ENCODE measurements at regions not wholly inside any gene's neighbourhood (a gene's known extent, or its start where the extent isn't known, plus 50 kb on each side); places are given as distances from the start of the nearest gene placed in this dataset.

- Histone ChIP-seq H3K4me3 (ENCODE audit: control extremely low read depth in 1 of 5, extremely low read depth in 1 of 5, insufficient read depth in 1 of 5, low read depth in 2 of 5, low read length in 4 of 5) (no peak overlapping the region), H3K79me2 (ENCODE audit: control insufficient read depth, insufficient read depth, low read length) (no peaks in the 10 kb centered on the region), H4K20me1 (ENCODE audit: control insufficient read depth, insufficient read depth, low read length, poor library complexity, severe bottlenecking) (no peaks in the 10 kb centered on the region), H3K4me2 (replicated peaks; ENCODE audit: low read depth, low read length, poor library complexity, severe bottlenecking) (no peak overlapping the region), H2AFZ (ENCODE audit: insufficient read depth, low read depth, low read length, poor library complexity, severe bottlenecking) (no peak overlapping the region), H3K36me3 (replicated peaks in 1 of 2; ENCODE audit: control extremely low read depth in 1 of 2, control insufficient read depth in 1 of 2, extremely low read depth in 1 of 2, insufficient read depth in 2 of 2, low read length in 1 of 2) (no peaks in the 10 kb centered on the region), H3K4me1 (ENCODE audit: control insufficient read depth in 2 of 2, insufficient read depth in 2 of 2, low read length in 2 of 2) (no peaks in the 10 kb centered on the region), H3K9ac (ENCODE audit: low read length) (no peak overlapping the region), H3K27ac (ENCODE audit: low read length in 2 of 2) (no peak overlapping the region), H3K27me3 (replicated peaks in 1 of 4; ENCODE audit: control extremely low read depth in 1 of 4, control insufficient read depth in 3 of 4, insufficient read depth in 4 of 4, low read length in 3 of 4) (no peaks in the 10 kb centered on the region), H3K9me3 (ENCODE audit: control extremely low read depth in 1 of 3, control insufficient read depth in 2 of 3, insufficient read depth in 1 of 3, low read length in 2 of 3) (peaks cover 0 to 22% (median 6%) of the 10 kb centered on the region in 3 donors)
- Mint-ChIP-seq H3K4me1 (no peaks in the 10 kb centered on the region), H3K27ac (no peak overlapping the region), H3K9me3 (ENCODE audit: insufficient read depth) (peaks cover 2% of the 10 kb centered on the region), H3K4me3 (no peak overlapping the region), H3K27me3 (peaks cover under 1% of the 10 kb centered on the region)
- ChIA-PET POLR2A (no interaction called here), CTCF (no interaction called here)
- intact Hi-C loops (cut with micrococcal nuclease) = no loop called here
- whole genome bisulfite sequencing (ENCODE audit: insufficient coverage) = 86% methylated on average over 1 of the region's 4 CpGs
- TF ChIP-seq EZH2 (IDR thresholded peaks at IDR 0.05; ENCODE audit: borderline replicate concordance, insufficient read depth, low read depth, low read length, poor library complexity, severe bottlenecking) (no peak), CTCF (IDR thresholded peaks at IDR 0.05) (no peak)
- DNase-seq (no peak), ATAC-seq (ENCODE audit: low read depth) (no peak)
Measured at GRCh38 chr16:55102531-55102930, 171.9 kb downstream of the IRX5 start.

- Mint-ChIP-seq H3K4me3 (no peak overlapping the region), H3K27me3 (peaks cover 4% of the 10 kb centered on the region), H3K4me1 (no peaks in the 10 kb centered on the region), H3K9me3 (ENCODE audit: insufficient read depth) (no peaks in the 10 kb centered on the region), H3K27ac (no peak overlapping the region)
- Histone ChIP-seq H3K9ac (ENCODE audit: low read length) (no peak overlapping the region), H3K27me3 (replicated peaks in 1 of 4; ENCODE audit: control extremely low read depth in 1 of 4, control insufficient read depth in 3 of 4, insufficient read depth in 4 of 4, low read length in 3 of 4) (no peaks in the 10 kb centered on the region), H4K20me1 (ENCODE audit: control insufficient read depth, insufficient read depth, low read length, poor library complexity, severe bottlenecking) (no peaks in the 10 kb centered on the region), H3K9me3 (ENCODE audit: control extremely low read depth in 1 of 3, control insufficient read depth in 2 of 3, insufficient read depth in 1 of 3, low read length in 2 of 3) (peaks cover 0 to 3% (median 0%) of the 10 kb centered on the region in 3 donors), H2AFZ (ENCODE audit: insufficient read depth, low read depth, low read length, poor library complexity, severe bottlenecking) (no peak overlapping the region), H3K36me3 (replicated peaks in 1 of 2; ENCODE audit: control extremely low read depth in 1 of 2, control insufficient read depth in 1 of 2, extremely low read depth in 1 of 2, insufficient read depth in 2 of 2, low read length in 1 of 2) (no peaks in the 10 kb centered on the region), H3K4me1 (ENCODE audit: control insufficient read depth in 2 of 2, insufficient read depth in 2 of 2, low read length in 2 of 2) (no peaks in the 10 kb centered on the region), H3K4me2 (replicated peaks; ENCODE audit: low read depth, low read length, poor library complexity, severe bottlenecking) (no peak overlapping the region), H3K4me3 (ENCODE audit: control extremely low read depth in 1 of 5, extremely low read depth in 1 of 5, insufficient read depth in 1 of 5, low read depth in 2 of 5, low read length in 4 of 5) (no peak overlapping the region), H3K27ac (ENCODE audit: low read length in 2 of 2) (no peak overlapping the region), H3K79me2 (ENCODE audit: control insufficient read depth, insufficient read depth, low read length) (no peaks in the 10 kb centered on the region)
- ChIA-PET POLR2A (no interaction called here), CTCF (interaction anchor here (1.1 kb wide), 1 partner anchor 9 kb away, joined by 3 read pairs; no protein-coding TSS in a partner anchor)
- no peak for ATAC-seq (ENCODE audit: low read depth)
- no peak for DNase-seq
- intact Hi-C loops (cut with micrococcal nuclease) = no loop called here
- 100% methylated on average over 2 of the region's 3 CpGs for WGBS (ENCODE audit: insufficient coverage)
- no peak for TF ChIP-seq CTCF (IDR thresholded peaks at IDR 0.05)
- TF ChIP-seq EZH2 (IDR thresholded peaks at IDR 0.05; ENCODE audit: borderline replicate concordance, insufficient read depth, low read depth, low read length, poor library complexity, severe bottlenecking) = no peak
Measured at GRCh38 chr16:55107851-55108250, 177.2 kb downstream of the IRX5 start.
